ENCODE measurements at regions not wholly inside any gene's neighbourhood (a gene's known extent, or its start where the extent isn't known, plus 50 kb on each side); places are given as distances from the start of the nearest gene placed in this dataset.

DNA sequence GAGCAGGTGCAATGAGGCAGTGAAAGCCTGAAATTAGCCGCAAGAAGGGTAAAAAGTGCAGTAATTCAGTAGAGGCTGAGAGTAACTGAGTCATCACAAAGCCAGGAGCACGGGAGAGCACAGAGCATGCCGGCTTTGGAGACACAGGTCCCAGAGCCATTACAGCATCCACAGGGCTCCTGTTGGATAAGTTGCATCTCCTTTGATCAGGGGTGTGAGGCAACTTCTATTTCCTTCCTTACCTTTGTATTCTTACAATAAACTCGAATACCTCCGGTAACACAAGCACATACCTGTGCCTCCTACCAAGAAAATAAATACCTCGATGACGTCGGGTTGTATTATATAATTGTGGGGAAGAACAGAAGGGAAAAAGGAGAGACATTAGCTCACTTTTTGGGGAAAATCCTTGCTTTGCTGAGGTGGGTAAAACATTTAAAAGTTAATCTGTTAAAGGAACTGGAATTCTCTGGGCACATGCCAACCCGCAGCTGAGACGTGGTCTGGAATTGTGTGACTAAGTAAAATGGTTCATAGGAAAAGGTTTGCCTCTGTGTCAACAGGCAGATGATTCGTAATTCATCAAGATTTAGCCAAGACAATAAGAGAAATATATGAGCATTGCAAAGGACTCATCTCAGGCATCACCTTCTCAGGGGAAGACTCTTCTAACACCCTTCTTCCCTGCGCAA lies 360.7 kb upstream of the ZFP64 start:
- DNase-seq: no peak
- in situ Hi-C loops (cut with MboI; ENCODE audit: low pct_unique_long_range_greater_than_20kb, low sequenced_read_pairs): no loop called here

GRCh38 chr20:52542131-52542530 lies 350.6 kb upstream of the ZFP64 start:
- in situ Hi-C loops (cut with MboI; ENCODE audit: low pct_unique_long_range_greater_than_20kb, low sequenced_read_pairs): no loop called here
- DNase-seq: no peak

DNA sequence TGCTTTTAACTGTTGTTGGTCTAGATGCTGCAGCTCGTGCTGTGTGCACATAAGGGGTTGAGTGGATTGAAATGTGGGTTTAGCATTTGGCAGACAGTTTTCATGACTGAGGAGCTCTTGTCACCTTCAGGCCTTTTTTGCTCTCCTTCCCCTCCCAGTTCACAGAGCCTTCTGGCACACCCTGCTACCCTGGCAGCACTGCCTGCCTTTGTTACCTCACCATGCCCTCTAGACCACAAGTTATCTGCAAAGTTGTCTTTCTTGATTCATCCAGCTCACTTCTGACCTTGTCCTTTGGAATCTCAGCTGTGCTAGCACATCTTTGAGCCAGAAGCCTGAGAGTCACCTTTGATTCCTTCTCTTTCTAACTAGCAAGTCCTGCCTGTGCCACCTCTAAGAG lies 348.9 kb upstream of the ZFP64 start:
- in situ Hi-C loops (cut with MboI; ENCODE audit: low pct_unique_long_range_greater_than_20kb, low sequenced_read_pairs): no loop called here
- DNase-seq: no peak

DNA sequence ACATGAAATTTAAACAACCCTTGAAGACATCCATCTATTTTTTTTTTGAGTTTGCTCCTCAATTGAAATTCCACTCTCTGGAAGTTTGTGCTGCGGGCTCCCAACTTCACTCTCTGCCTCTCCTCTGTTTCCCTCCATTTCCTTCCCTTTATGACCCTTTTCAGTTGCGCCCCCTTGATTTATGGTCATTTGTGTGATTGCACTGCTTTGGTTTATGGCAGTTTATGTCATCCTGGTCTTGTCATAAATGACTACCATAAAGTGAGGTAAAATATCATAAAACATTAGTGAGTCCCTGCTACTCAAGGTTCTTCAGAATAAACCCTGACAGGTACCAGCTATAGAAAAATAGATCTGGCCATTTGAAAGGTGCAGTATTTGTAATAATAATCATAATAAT lies 348.3 kb upstream of the ZFP64 start:
- in situ Hi-C loops (cut with MboI; ENCODE audit: low pct_unique_long_range_greater_than_20kb, low sequenced_read_pairs): no loop called here
- peak; percentile 20 for DNase-seq

- in situ Hi-C loops (cut with MboI; ENCODE audit: low pct_unique_long_range_greater_than_20kb, low sequenced_read_pairs): no loop called here
- no peak for DNase-seq
Measured at GRCh38 chr20:52536841-52537400, 345.3 kb upstream of the ZFP64 start.

- no peak for DNase-seq
- in situ Hi-C loops (cut with MboI; ENCODE audit: low pct_unique_long_range_greater_than_20kb, low sequenced_read_pairs): no loop called here
Measured at GRCh38 chr20:52536040-52536439, 344.5 kb upstream of the ZFP64 start.

DNA sequence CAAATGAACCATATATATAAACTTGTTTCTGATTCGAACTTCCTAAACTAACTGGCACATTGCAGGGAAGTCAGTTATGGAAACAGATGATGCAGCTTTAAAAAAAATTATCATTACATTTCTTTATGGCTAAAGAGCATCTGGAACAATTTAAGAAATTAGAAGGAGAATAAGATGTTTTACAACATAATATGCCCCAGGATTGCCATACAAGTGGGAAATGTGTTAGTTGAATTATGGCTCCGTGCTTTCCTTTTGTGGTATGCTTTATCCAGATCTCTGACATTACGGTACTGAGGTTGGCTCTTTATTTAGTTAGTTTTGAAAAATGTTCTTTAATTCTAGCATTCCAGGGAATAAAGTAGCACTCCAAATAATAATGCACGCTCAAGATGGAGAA lies 343.0 kb upstream of the ZFP64 start:
- in situ Hi-C loops (cut with MboI; ENCODE audit: low pct_unique_long_range_greater_than_20kb, low sequenced_read_pairs): no loop called here
- no peak for DNase-seq

GRCh38 chr20:52533401-52533800 lies 341.8 kb upstream of the ZFP64 start:
- in situ Hi-C loops (cut with MboI; ENCODE audit: low pct_unique_long_range_greater_than_20kb, low sequenced_read_pairs): no loop called here
- DNase-seq: no peak

DNA sequence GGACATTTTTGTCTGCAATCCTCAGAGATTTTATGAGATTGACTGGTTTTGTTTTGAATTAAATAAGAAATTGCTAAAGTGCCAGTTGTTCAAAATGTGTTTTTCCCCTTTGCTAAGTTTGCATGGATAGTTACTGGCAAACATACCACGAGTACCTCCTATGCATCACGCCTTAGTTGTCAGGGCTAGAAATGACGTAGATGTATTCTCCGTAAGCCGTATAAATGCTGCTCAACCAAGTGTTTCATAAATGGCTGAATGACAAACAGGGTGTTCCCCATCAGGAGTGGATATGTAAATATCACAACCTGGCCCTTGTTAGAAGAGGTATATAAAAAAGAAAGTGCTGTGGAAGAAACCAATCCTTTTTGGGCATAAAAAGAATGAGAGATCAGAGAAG lies 341.1 kb upstream of the ZFP64 start:
- no peak for DNase-seq
- in situ Hi-C loops (cut with MboI; ENCODE audit: low pct_unique_long_range_greater_than_20kb, low sequenced_read_pairs): no loop called here

DNA sequence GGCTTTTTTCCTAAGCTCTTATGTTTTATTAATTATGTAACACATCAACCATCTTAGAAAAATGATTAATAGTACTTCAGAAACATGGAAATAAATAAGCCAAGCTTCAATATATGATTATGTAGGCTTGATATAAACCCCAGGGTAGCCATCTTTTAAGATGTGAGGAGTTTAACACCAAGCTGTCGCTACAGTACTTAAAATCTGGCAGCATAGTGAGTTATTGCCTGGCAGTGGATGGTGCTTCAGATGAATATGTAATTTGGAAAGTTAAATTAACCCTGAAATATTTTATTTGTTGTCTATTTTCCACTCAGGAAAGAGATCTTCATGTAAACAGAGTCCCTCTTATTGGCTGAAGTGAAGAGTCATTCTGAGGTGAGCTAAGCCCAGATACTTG lies 339.0 kb upstream of the ZFP64 start:
- in situ Hi-C loops (cut with MboI; ENCODE audit: low pct_unique_long_range_greater_than_20kb, low sequenced_read_pairs): no loop called here
- no peak for DNase-seq

DNA sequence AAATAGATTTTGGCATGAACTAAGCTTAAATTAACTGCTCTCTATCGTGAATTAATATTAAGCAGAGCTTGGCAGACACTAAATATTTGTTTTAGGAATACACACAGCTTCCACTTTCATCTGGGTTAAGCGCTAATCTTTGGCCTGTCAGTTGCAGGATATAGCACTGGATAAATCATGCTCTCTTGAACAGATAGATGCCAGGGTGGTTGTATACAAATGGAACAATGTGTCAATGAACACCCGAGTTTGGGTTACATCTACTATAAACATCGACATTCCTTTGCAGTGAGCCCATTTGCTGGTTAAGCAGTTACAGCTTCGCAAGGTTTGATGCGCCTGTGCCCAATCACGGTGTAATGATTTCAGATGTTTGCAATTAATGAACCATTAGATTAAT lies 338.2 kb upstream of the ZFP64 start:
- in situ Hi-C loops (cut with MboI; ENCODE audit: low pct_unique_long_range_greater_than_20kb, low sequenced_read_pairs): no loop called here
- DNase-seq: no peak

- in situ Hi-C loops (cut with MboI; ENCODE audit: low pct_unique_long_range_greater_than_20kb, low sequenced_read_pairs): no loop called here
- DNase-seq: no peak
Measured at GRCh38 chr20:52524861-52525260, 333.3 kb upstream of the ZFP64 start.

GRCh38 chr20:52518735-52519134 lies 327.2 kb upstream of the ZFP64 start:
- in situ Hi-C loops (cut with MboI; ENCODE audit: low pct_unique_long_range_greater_than_20kb, low sequenced_read_pairs): no loop called here
- DNase-seq: no peak

GRCh38 chr20:52515877-52516276 lies 324.3 kb upstream of the ZFP64 start:
- in situ Hi-C loops (cut with MboI; ENCODE audit: low pct_unique_long_range_greater_than_20kb, low sequenced_read_pairs): no loop called here
- no peak for DNase-seq

GRCh38 chr20:52500157-52500556 lies 308.6 kb upstream of the ZFP64 start:
- in situ Hi-C loops (cut with MboI; ENCODE audit: low pct_unique_long_range_greater_than_20kb, low sequenced_read_pairs): no loop called here
- DNase-seq: no peak

- in situ Hi-C loops (cut with MboI; ENCODE audit: low pct_unique_long_range_greater_than_20kb, low sequenced_read_pairs): no loop called here
- DNase-seq: no peak
Measured at GRCh38 chr20:52497731-52498130, 306.2 kb upstream of the ZFP64 start.

DNA sequence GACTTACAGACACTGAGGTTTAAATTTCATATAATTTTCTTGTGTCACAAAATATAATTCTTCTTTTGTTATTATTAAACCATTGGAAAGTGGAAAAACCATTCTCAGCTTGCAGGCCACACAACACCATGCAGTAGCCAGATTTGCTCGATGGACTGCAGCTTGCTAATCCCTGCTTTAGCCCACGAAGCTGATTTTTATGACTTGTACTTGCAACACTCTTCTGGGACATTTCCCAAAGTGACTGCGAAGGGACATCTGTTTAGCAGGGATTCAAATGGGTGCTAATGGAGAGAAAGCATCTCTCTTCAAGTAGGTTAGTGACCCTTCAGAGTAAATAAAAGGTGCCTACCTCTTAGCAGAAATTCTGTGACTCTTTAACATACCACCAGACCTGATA lies 304.6 kb upstream of the ZFP64 start:
- in situ Hi-C loops (cut with MboI; ENCODE audit: low pct_unique_long_range_greater_than_20kb, low sequenced_read_pairs): no loop called here

GRCh38 chr20:52494244-52494643 lies 302.7 kb upstream of the ZFP64 start:
- in situ Hi-C loops (cut with MboI; ENCODE audit: low pct_unique_long_range_greater_than_20kb, low sequenced_read_pairs): no loop called here

More for the DNA sequence above, 304.6 kb upstream of the ZFP64 start:
- no peak for DNase-seq

GRCh38 chr20:52493171-52493721 lies 301.7 kb upstream of the ZFP64 start:
- in situ Hi-C loops (cut with MboI; ENCODE audit: low pct_unique_long_range_greater_than_20kb, low sequenced_read_pairs): no loop called here
- DNase-seq: no peak

More at GRCh38 chr20:52494244-52494643, 302.7 kb upstream of the ZFP64 start:
- no peak for DNase-seq

- in situ Hi-C loops (cut with MboI; ENCODE audit: low pct_unique_long_range_greater_than_20kb, low sequenced_read_pairs): no loop called here
- no peak for DNase-seq
Measured at GRCh38 chr20:52490711-52491430, 299.3 kb upstream of the ZFP64 start.

Data from KBM-7 (cell line).